Peyer's patch (tissue), 4 donors: ENCODE measurements at regions not wholly inside any gene's neighbourhood (a gene's known extent, or its start where the extent isn't known, plus 50 kb on each side); places are given as distances from the start of the nearest gene placed in this dataset.

Source experiments
- DNase-seq, 3 donors: peaks; one replicate each; pipeline ENCODE4 v3.0.0-alpha.2; 2017 to 2019
- H3K27ac ChIP-seq, 4 donors: fragments of 200-600 bp; sonication (generic); one replicate each; pipeline ENCODE4 v1.5.1; 2016 to 2019
- H3K27me3 ChIP-seq, 2 donors: fragments of 200-600 bp; sonication (generic); one replicate each; pipeline ENCODE4 v1.5.1; 2019
- H3K36me3 ChIP-seq, 3 donors: fragments of 200-600 bp; sonication (generic); one replicate each; pipeline ENCODE4 v1.5.1; 2016 to 2019
- H3K4me1 ChIP-seq, 4 donors: fragments of 200-600 bp; sonication (generic); one replicate each; pipeline ENCODE4 v1.5.1; 2016 to 2019
- H3K4me3 ChIP-seq, 4 donors: fragments of 200-600 bp; sonication (generic); 1 replicate in 3 of 4; 2 replicates in 1 of 4; pipeline ENCODE4 v1.5.1; 2016 to 2019; ENCODE audit warnings: mild to moderate bottlenecking in 1 of 4
- H3K9me3 ChIP-seq, 4 donors: fragments of 200-600 bp; sonication (generic); one replicate each; pipeline ENCODE4 v1.5.1; 2016 to 2019; ENCODE audit warnings: mild to moderate bottlenecking in 1 of 4
- CTCF ChIP-seq, 6 experiments: fragments of 450-650 bp in 4 of 6; fragments of 200-600 bp in 2 of 6; sonication (generic) in 1 of 6; IDR thresholded peaks; one replicate each; pipeline ENCODE4 v1.5.1; 2017 to 2019; ENCODE audit warnings: antibody characterized with exemption in 6 of 6, mild to moderate bottlenecking in 3 of 6, moderate library complexity in 1 of 6
- POLR2A ChIP-seq, 2 donors: fragments of 450-650 bp; IDR thresholded peaks; one replicate each; pipeline ENCODE4 v1.5.1; 2017; ENCODE audit warnings: antibody characterized with exemption in 2 of 2, mild to moderate bottlenecking in 2 of 2, moderate library complexity in 2 of 2

DNA sequence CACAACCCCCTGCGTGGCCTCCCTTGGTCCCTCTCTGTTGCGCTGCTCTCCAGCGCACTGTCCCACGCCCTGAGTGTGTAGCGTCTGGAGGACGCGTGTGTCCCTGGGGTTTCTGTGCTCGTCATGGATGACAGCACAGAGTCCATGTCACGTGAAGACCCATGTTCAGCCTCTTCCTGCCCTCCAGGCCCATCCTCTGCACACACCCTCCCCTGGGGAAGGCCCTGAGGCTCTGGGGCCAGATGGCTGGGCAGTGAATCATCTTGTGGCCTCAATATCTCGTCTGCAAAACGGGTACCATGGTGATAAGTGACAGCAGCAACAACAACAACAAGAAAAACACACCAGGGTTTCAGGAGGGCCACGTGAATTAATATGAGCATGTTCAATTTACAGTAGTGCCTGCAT lies 71.5 kb upstream of the ARHGEF7 start:
- Histone ChIP-seq H3K4me1 (no peaks in the 10 kb centered on the region), H3K36me3 (no peaks in the 10 kb centered on the region), H3K27me3 (no peaks in the 10 kb centered on the region), H3K27ac (no peak overlapping the region), H3K9me3 (no peaks in the 10 kb centered on the region), H3K4me3 (no peak overlapping the region)
- TF ChIP-seq POLR2A (IDR thresholded peaks at IDR 0.05) (no peak), CTCF (IDR thresholded peaks at IDR 0.05) (no peak)
- DNase-seq: no peak

DNA sequence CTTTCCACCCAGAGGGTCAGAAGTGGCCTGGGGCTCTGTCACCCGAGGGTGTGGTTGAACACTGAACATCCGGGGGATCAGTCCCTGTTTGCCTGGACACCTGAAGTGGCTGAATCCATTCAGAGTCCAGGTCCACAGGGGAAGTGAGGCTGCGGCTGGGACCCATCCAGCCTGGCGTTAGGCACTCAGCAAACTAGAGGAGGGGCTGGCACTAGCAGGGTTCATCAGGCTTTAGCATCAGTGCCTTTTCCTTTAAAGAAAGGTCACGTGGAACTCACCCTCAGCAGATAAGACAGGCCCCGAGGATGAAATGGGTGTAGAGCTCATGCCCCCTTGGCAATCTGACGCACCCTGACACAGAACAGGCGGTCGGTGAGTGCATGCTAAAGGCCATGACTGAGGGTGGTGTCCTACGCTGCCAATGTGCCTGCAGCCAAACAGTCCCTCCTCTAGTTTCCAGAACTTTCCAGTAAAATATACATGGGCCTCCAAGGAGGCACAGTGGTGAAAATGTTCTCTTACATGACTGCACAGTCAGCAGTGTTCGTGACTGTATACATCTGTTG lies 72.4 kb upstream of the ARHGEF7 start:
- TF ChIP-seq CTCF (IDR thresholded peaks at IDR 0.05) (no peak), POLR2A (IDR thresholded peaks at IDR 0.05) (no peak)
- H3K27me3 ChIP-seq: no peaks in the 10 kb centered on the region
- no peaks in the 10 kb centered on the region for H3K9me3 ChIP-seq
- DNase-seq: no peak
- H3K27ac ChIP-seq: no peak overlapping the region
- H3K4me3 ChIP-seq: no peak overlapping the region
- H3K36me3 ChIP-seq: no peaks in the 10 kb centered on the region
- no peaks in the 10 kb centered on the region for H3K4me1 ChIP-seq

DNA sequence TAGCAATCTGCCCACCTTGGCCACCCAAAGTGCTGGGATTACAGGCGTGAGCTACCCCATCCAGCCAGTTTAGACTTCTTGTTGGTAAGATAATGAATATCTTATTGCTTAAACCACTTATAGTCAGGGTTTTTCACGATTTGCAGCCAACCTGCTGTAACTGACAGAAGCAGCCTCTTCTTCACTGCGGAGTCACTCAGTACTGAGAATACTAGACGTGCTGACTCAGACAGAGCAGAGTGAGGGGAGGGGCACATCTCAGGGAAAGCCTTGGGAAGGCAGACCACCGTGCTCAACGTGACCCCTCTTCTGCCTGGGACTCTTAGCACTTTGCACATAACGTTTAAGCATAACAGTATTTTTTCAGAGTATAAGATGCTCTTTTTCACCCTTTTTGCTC lies 74.3 kb upstream of the ARHGEF7 start:
- Histone ChIP-seq H3K27ac (no peak overlapping the region), H3K27me3 (no peaks in the 10 kb centered on the region), H3K4me1 (no peaks in the 10 kb centered on the region), H3K4me3 (no peak overlapping the region), H3K9me3 (no peaks in the 10 kb centered on the region), H3K36me3 (no peaks in the 10 kb centered on the region)
- TF ChIP-seq POLR2A (IDR thresholded peaks at IDR 0.05): no peak
- TF ChIP-seq CTCF (IDR thresholded peaks at IDR 0.05): no peak
- no peak for DNase-seq

- H3K27me3 ChIP-seq: no peaks in the 10 kb centered on the region
- H3K4me3 ChIP-seq: no peak overlapping the region
- TF ChIP-seq CTCF (IDR thresholded peaks at IDR 0.05) (no peak), POLR2A (IDR thresholded peaks at IDR 0.05) (no peak)
- no peaks in the 10 kb centered on the region for H3K36me3 ChIP-seq
- H3K9me3 ChIP-seq: no peaks in the 10 kb centered on the region
- no peak overlapping the region for H3K27ac ChIP-seq
- no peaks in the 10 kb centered on the region for H3K4me1 ChIP-seq
- no peak for DNase-seq
These were observed 75.4 kb upstream of the ARHGEF7 start for GRCh38 chr13:111039735-111040134.

DNA sequence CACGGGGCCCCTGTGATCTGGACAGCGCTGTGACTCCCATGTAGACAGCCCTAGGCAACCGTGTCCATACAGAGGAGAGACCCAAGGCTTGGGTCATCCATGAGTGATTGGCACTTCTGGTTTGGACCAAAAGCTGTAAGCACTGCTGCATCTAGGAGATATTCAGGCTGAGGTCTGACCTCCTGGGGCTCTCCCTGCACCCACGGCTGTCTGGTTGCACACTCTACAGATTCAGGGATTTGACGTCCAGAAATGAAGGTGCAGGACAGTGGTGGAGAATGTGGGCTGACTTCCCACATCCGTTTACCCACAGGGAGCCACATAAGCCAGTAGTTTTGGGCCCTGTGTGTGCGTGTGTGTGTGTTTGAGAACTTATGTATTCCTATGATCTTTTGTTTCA lies 76.2 kb upstream of the ARHGEF7 start:
- no peaks in the 10 kb centered on the region for H3K4me1 ChIP-seq
- no peak for DNase-seq
- H3K27ac ChIP-seq: no peak overlapping the region
- no peak overlapping the region for H3K4me3 ChIP-seq
- no peaks in the 10 kb centered on the region for H3K9me3 ChIP-seq
- H3K27me3 ChIP-seq: no peaks in the 10 kb centered on the region
- no peak for TF ChIP-seq CTCF (IDR thresholded peaks at IDR 0.05)
- TF ChIP-seq POLR2A (IDR thresholded peaks at IDR 0.05): no peak
- no peaks in the 10 kb centered on the region for H3K36me3 ChIP-seq

DNA sequence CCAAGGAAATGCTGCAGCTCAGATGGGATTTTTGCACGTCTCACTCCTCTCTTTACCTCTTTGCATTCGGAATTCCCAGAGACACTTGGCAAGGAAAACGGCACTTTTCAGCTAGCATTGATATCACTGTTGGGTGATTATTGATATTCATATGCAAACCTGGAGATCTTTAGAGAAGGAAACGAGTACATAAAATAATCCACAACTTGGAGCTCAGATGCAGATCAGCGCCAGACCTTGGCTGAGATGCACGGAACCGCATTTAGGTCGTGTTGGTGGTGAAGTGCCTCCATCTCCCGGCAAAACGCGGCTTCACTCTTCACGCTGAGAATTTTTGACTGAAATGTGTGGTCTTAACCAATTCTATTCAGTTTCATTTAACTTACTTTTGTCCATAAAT lies 77.2 kb upstream of the ARHGEF7 start:
- no peak for DNase-seq
- no peak overlapping the region for H3K4me3 ChIP-seq

More for the DNA sequence above, 77.2 kb upstream of the ARHGEF7 start:
- Histone ChIP-seq H3K27me3 (no peaks in the 10 kb centered on the region), H3K36me3 (no peaks in the 10 kb centered on the region), H3K27ac (no peak overlapping the region), H3K9me3 (no peaks in the 10 kb centered on the region), H3K4me1 (no peaks in the 10 kb centered on the region)
- TF ChIP-seq POLR2A (IDR thresholded peaks at IDR 0.05): no peak
- TF ChIP-seq CTCF (IDR thresholded peaks at IDR 0.05): no peak
